IMR-90 (cell line): ENCODE measurements at regions not wholly inside any gene's neighbourhood (a gene's known extent, or its start where the extent isn't known, plus 50 kb on each side); places are given as distances from the start of the nearest gene placed in this dataset.

Experiments used
- ATAC-seq: fragments of 200-7000 bp; cut with Tn5 transposase; 2 replicates; pipeline ENCODE4 v1.9.1; 2020; ENCODE audit warnings: low read depth, mild to moderate bottlenecking, moderate library complexity
- BruUV-seq: library from RNA; stranded (reverse); fragments of 400-500 nt; replicated peaks from 2 replicates; lab custom pipeline; 2021; lab: Mats Ljungman, UMichigan
- CTCF ChIA-PET: fragments of 300-600 bp; formaldehyde crosslinking; extraction: SDS; loops from one replicate; lab custom pipeline; 2021; ENCODE audit warnings: antibody characterized with exemption; lab: Yijun Ruan, JAX
- POLR2A ChIA-PET: fragments of 300-600 bp; sonication (Branson Sonifier 250); formaldehyde crosslinking; loops from one replicate; lab custom pipeline; 2022; ENCODE audit warnings: antibody characterized with exemption; ENCODE audit not compliant: unreplicated experiment; lab: Charles Lee
- DNase-seq: peaks from one replicate; pipeline ENCODE4 v3.0.0; 2013
- H2AFZ ChIP-seq: replicated peaks from 2 replicates; pipeline ENCODE3; 2013; ENCODE audit warnings: low read length, mild to moderate bottlenecking; ENCODE audit not compliant: poor library complexity
- H2AK5ac ChIP-seq: 2 replicates; pipeline ENCODE4 v1.6.1; 2013; ENCODE audit warnings: low read depth, low read length, inconsistent platforms
- H2AK9ac ChIP-seq: replicated peaks from 2 replicates; pipeline ENCODE3; 2013; ENCODE audit warnings: mild to moderate bottlenecking, low read depth, low read length, moderate library complexity; ENCODE audit not compliant: poor library complexity
- H2BK120ac ChIP-seq: 2 replicates; pipeline ENCODE4 v1.6.1; 2013; ENCODE audit warnings: low read depth, low read length, inconsistent platforms
- H2BK15ac ChIP-seq: 3 replicates; pipeline ENCODE4 v1.6.1; 2013; ENCODE audit warnings: low read depth, low read length, inconsistent platforms
- H2BK20ac ChIP-seq: 2 replicates; pipeline ENCODE4 v1.6.1; 2013; ENCODE audit warnings: low read depth, mild to moderate bottlenecking, inconsistent platforms, low read length, moderate library complexity
- H2BK5ac ChIP-seq: 2 replicates; pipeline ENCODE4 v1.6.1; 2013; ENCODE audit warnings: mild to moderate bottlenecking, low read depth, low read length, inconsistent platforms; ENCODE audit not compliant: poor library complexity, severe bottlenecking
- H3K14ac ChIP-seq: replicated peaks from 2 replicates; pipeline ENCODE4 v1.6.1; 2013; ENCODE audit warnings: low read depth, low read length, inconsistent platforms
- H3K18ac ChIP-seq: 2 replicates; pipeline ENCODE4 v1.6.1; 2013; ENCODE audit warnings: low read depth, low read length, control low read depth
- H3K23ac ChIP-seq: 2 replicates; pipeline ENCODE4 v1.6.1; 2013; ENCODE audit warnings: low read depth, low read length, inconsistent platforms
- H3K27ac ChIP-seq: 2 replicates; pipeline ENCODE4 v1.5.1; 2013; ENCODE audit warnings: mild to moderate bottlenecking, control low read depth, low read length; ENCODE audit not compliant: insufficient read depth
- H3K27me3 ChIP-seq: 2 replicates; pipeline ENCODE4 v1.6.1; 2013; ENCODE audit warnings: low read length; ENCODE audit not compliant: control insufficient read depth, insufficient read depth
- H3K36me3 ChIP-seq: 2 replicates; pipeline ENCODE4 v1.6.1; 2013; ENCODE audit warnings: low read length, mixed read lengths; ENCODE audit not compliant: control insufficient read depth, insufficient read depth
- H3K4ac ChIP-seq: 2 replicates; pipeline ENCODE4 v1.6.1; 2013; ENCODE audit warnings: low read depth, low read length, inconsistent platforms
- H3K4me1 ChIP-seq: 2 replicates; pipeline ENCODE4 v1.6.1; 2013; ENCODE audit warnings: low read length, mixed read lengths; ENCODE audit not compliant: control insufficient read depth, insufficient read depth
- H3K4me2 ChIP-seq: 2 replicates; pipeline ENCODE4 v1.6.1; 2013; ENCODE audit warnings: low read depth, mild to moderate bottlenecking, control low read depth, low read length, moderate library complexity
- H3K4me3 ChIP-seq: 2 replicates; pipeline ENCODE4 v1.5.1; 2013; ENCODE audit warnings: low read depth, mild to moderate bottlenecking, control low read depth, low read length, moderate library complexity; ENCODE audit not compliant: insufficient read depth
- H3K56ac ChIP-seq: 2 replicates; pipeline ENCODE4 v1.6.1; 2013; ENCODE audit warnings: low read length, inconsistent platforms; ENCODE audit not compliant: insufficient read depth; ENCODE audit errors: extremely low read depth
- H3K79me1 ChIP-seq, 2 experiments: 2 replicates each; pipeline ENCODE4 v1.6.1; 2013; ENCODE audit warnings: low read length in 2 of 2, inconsistent platforms in 1 of 2, low read depth in 1 of 2
- H3K9ac ChIP-seq: 2 replicates; pipeline ENCODE4 v1.6.1; 2013; ENCODE audit warnings: low read depth, low read length, control low read depth
- H3K9me1 ChIP-seq: 2 replicates; pipeline ENCODE4 v1.6.1; 2013; ENCODE audit warnings: low read length, inconsistent platforms; ENCODE audit not compliant: insufficient read depth
- H3K9me3 ChIP-seq: 2 replicates; pipeline ENCODE4 v1.6.1; 2013; ENCODE audit warnings: low read length; ENCODE audit not compliant: control insufficient read depth, insufficient read depth
- H4K20me1 ChIP-seq: 2 replicates; pipeline ENCODE4 v1.6.1; 2013; ENCODE audit warnings: low read length, inconsistent platforms; ENCODE audit not compliant: insufficient read depth
- H4K5ac ChIP-seq: 2 replicates; pipeline ENCODE4 v1.6.1; 2013; ENCODE audit warnings: mild to moderate bottlenecking, low read depth, low read length, control low read depth
- H4K8ac ChIP-seq, 2 experiments: 2 replicates each; pipeline ENCODE4 v1.6.1; 2013; ENCODE audit warnings: low read depth in 2 of 2, low read length in 2 of 2, control low read depth in 1 of 2, inconsistent platforms in 1 of 2
- H4K91ac ChIP-seq: 2 replicates; pipeline ENCODE4 v1.6.1; 2013; ENCODE audit warnings: low read depth, low read length, inconsistent platforms; ENCODE audit not compliant: insufficient read depth
- BHLHE40 ChIP-seq: fragments of 150-350 bp; IDR thresholded peaks from 2 replicates; pipeline ENCODE4 v1.6.1; 2016; ENCODE audit warnings: mild to moderate bottlenecking, low read depth, low read length
- CEBPB ChIP-seq: IDR thresholded peaks from 2 replicates; pipeline ENCODE4 v1.6.1; 2012; ENCODE audit warnings: low read depth, low read length, improper control_type of control experiment
- CHD1 ChIP-seq: IDR thresholded peaks from 2 replicates; pipeline ENCODE4 v1.6.1; 2012; ENCODE audit warnings: low read depth, low read length, improper control_type of control experiment
- FOS ChIP-seq: fragments of 150-350 bp; IDR thresholded peaks from 2 replicates; pipeline ENCODE4 v1.6.1; 2016; ENCODE audit warnings: low read depth, low read length
- MAFK ChIP-seq: IDR thresholded peaks from 2 replicates; pipeline ENCODE4 v1.6.1; 2012; ENCODE audit warnings: low read depth, low read length, improper control_type of control experiment
- MXI1 ChIP-seq: IDR thresholded peaks from 2 replicates; pipeline ENCODE4 v1.6.1; 2012; ENCODE audit warnings: low read depth, mild to moderate bottlenecking, low read length, moderate library complexity, borderline replicate concordance
- NFE2L2 ChIP-seq: fragments of 150-350 bp; IDR thresholded peaks from 2 replicates; pipeline ENCODE4 v1.6.1; 2016; ENCODE audit warnings: low read depth, mild to moderate bottlenecking, low read length
- POLR2A ChIP-seq: IDR thresholded peaks from 2 replicates; pipeline ENCODE4 v1.6.1; 2012; ENCODE audit warnings: mild to moderate bottlenecking, low read depth, low read length
- RAD21 ChIP-seq: IDR thresholded peaks from 2 replicates; pipeline ENCODE4 v1.6.1; 2012; ENCODE audit warnings: low read length, improper control_type of control experiment
- RFX5 ChIP-seq: IDR thresholded peaks from 2 replicates; pipeline ENCODE4 v1.8.0; 2012; ENCODE audit warnings: low read depth, mild to moderate bottlenecking, low read length, moderate library complexity
- WGBS, 2 experiments: methylation state at CpG; one replicate each; pipeline versions ENCODE4 v1.1.5 to v1.1.7; 2013; ENCODE audit warnings: missing lambda C conversion rate in 2 of 2; ENCODE audit not compliant: insufficient read length in 1 of 2; ENCODE audit errors: extremely low coverage in 2 of 2; 5-methylcytosine and 5-hydroxymethylcytosine counted together
- dilution Hi-C: fragments of 300-500 bp; cut with HindIII; formaldehyde crosslinking; loops from one replicate; pipeline ENCODE4 v1.14.3; 2018; ENCODE audit warnings: low sequenced_read_pairs; ENCODE audit not compliant: unreplicated experiment
- in situ Hi-C: fragments of 300-500 bp; cut with MboI; formaldehyde crosslinking; loops from 3 replicates; pipeline ENCODE4 v1.14.3; 2019; ENCODE audit warnings: low sequenced_read_pairs, inconsistent platforms, mixed read lengths
- intact Hi-C: fragments of 100-400 bp; cut with micrococcal nuclease; formaldehyde crosslinking; loops from 2 replicates; pipeline ENCODE4 v1.10.0; 2022

GRCh38 chr11:33475993-33476392, 218.8 kb downstream of the HIPK3 start:
- 0% methylated on average over 1 of the region's 5 CpGs; no CpG with 5 or more reads in 1 of the 2 experiments for WGBS, 2 experiments
- Histone ChIP-seq H2AK9ac (peak overlapping the region; percentile 47), H2BK15ac (no peak overlapping the region), H3K9ac (no peak overlapping the region), H3K4ac (no peak overlapping the region), H3K4me3 (no peak overlapping the region), H3K56ac (no peak overlapping the region), H3K23ac (no peak overlapping the region), H4K5ac (no peak overlapping the region), H4K8ac (no peak overlapping the region), H2BK20ac (no peak overlapping the region), H3K27me3 (no peaks in the 10 kb centered on the region; the same call in 1 of the 2 replicates), H3K14ac (no peak overlapping the region), H4K20me1 (no peaks in the 10 kb centered on the region; the same call in 1 of the 2 replicates), H3K4me2 (no peak overlapping the region), H3K9me3 (no peaks in the 10 kb centered on the region), H3K9me1 (peaks cover 5% of the 10 kb centered on the region; the same call in 1 of the 2 replicates), H2BK5ac (no peak overlapping the region), H4K91ac (no peak overlapping the region), H2BK120ac (no peak overlapping the region), H2AFZ (no peak overlapping the region), H3K18ac (no peak overlapping the region), H3K4me1 (peaks cover 4% of the 10 kb centered on the region; the same call in 1 of the 2 replicates), H3K79me1 (peaks cover 4 to 52% of the 10 kb centered on the region in 2 experiments; a peak in 3 of 4 replicates), H3K27ac (no peak overlapping the region), H2AK5ac (no peak overlapping the region), H3K36me3 (no peaks in the 10 kb centered on the region)
- in situ Hi-C loops = no loop called here
- no peak for TF ChIP-seq MAFK
- TF ChIP-seq NFE2L2 = no peak
- no peak for TF ChIP-seq RAD21
- TF ChIP-seq RFX5 = no peak
- TF ChIP-seq POLR2A = no peak
- TF ChIP-seq CHD1 = no peak
- TF ChIP-seq FOS = no peak
- TF ChIP-seq CEBPB = no peak
- no peak for TF ChIP-seq BHLHE40
- TF ChIP-seq MXI1 = no peak
- ChIA-PET POLR2A (no interaction called here), CTCF (interaction anchor here (0.7 kb wide), 1 partner anchor 431 kb away, joined by 5 read pairs; no protein-coding TSS in a partner anchor)
- dilution Hi-C loops = no loop called here
- intact Hi-C loops = no loop called here
- ATAC-seq (no peak), DNase-seq (peak; percentile 57)
- no TSS peak for BruUV-seq
